Coronary artery (tissue), 2 donors: ENCODE measurements at regions not wholly inside any gene's neighbourhood (a gene's known extent, or its start where the extent isn't known, plus 50 kb on each side); places are given as distances from the start of the nearest gene placed in this dataset.
"Not testable (repeated sequence)": the region's sequence is repeated elsewhere in the genome, so short reads cannot be mapped to it uniquely, and the experiment has no call there.

Source experiments
- DNase-seq: peaks from one replicate; pipeline ENCODE4 v3.0.0-alpha.2; 2017; ENCODE audit warnings: low spot score
- H3K27ac ChIP-seq, 2 donors: fragments of 200-600 bp; sonication (generic); one replicate each; pipeline ENCODE4 v1.5.1; 2016 to 2019
- H3K4me3 ChIP-seq: fragments of 200-600 bp; sonication (generic); 2 replicates; pipeline ENCODE4 v1.5.1; 2016; ENCODE audit warnings: mild to moderate bottlenecking, moderate library complexity
- CTCF ChIP-seq: fragments of 200-600 bp; sonication (generic); IDR thresholded peaks from one replicate; pipeline ENCODE4 v1.5.1; 2019; ENCODE audit warnings: antibody characterized with exemption

- no peak overlapping the region for H3K27ac ChIP-seq
- no peak for TF ChIP-seq CTCF
- DNase-seq, result no peak
- no peak overlapping the region for H3K4me3 ChIP-seq
Measured at GRCh38 chr17:33947762-33948161, 307.3 kb upstream of the CCL2 start.

- TF ChIP-seq CTCF, result no peak
- H3K27ac ChIP-seq, result no peak overlapping the region
- no peak for DNase-seq
- no peak overlapping the region for H3K4me3 ChIP-seq
Measured at GRCh38 chr17:33948309-33948708, 306.8 kb upstream of the CCL2 start.

- no peak overlapping the region for H3K27ac ChIP-seq
- DNase-seq, result no peak
- no peak for TF ChIP-seq CTCF
- no peak overlapping the region for H3K4me3 ChIP-seq
Measured at GRCh38 chr17:33949100-33949499, 306.0 kb upstream of the CCL2 start.

GRCh38 chr17:33950061-33950460, 305.0 kb upstream of the CCL2 start:
- H3K4me3 ChIP-seq, result no peak overlapping the region
- DNase-seq, result no peak
- no peak for TF ChIP-seq CTCF
- no peak overlapping the region for H3K27ac ChIP-seq

GRCh38 chr17:33952425-33952824, 302.7 kb upstream of the CCL2 start:
- TF ChIP-seq CTCF, result no peak
- no peak overlapping the region for H3K27ac ChIP-seq
- DNase-seq, result no peak
- H3K4me3 ChIP-seq, result no peak overlapping the region

- H3K27ac ChIP-seq, result no peak overlapping the region
- DNase-seq, result no peak
- TF ChIP-seq CTCF, result no peak
Measured at GRCh38 chr17:33954597-33954996, 300.5 kb upstream of the CCL2 start.

GRCh38 chr17:33955461-33955860, 299.6 kb upstream of the CCL2 start:
- Histone ChIP-seq H3K27ac (no peak overlapping the region), H3K4me3 (no peak overlapping the region)
- TF ChIP-seq CTCF, result no peak
- no peak for DNase-seq

More at GRCh38 chr17:33954597-33954996, 300.5 kb upstream of the CCL2 start:
- no peak overlapping the region for H3K4me3 ChIP-seq

- H3K27ac ChIP-seq, DNase-seq, H3K4me3 ChIP-seq: not testable (repeated sequence)
Measured at GRCh38 chr17:33959098-33959497, 296.0 kb upstream of the CCL2 start.
